Keratinocyte (primary cell): ENCODE measurements at regions not wholly inside any gene's neighbourhood (a gene's known extent, or its start where the extent isn't known, plus 50 kb on each side); places are given as distances from the start of the nearest gene placed in this dataset.

Experiments used
- DNase-seq: peaks from one replicate; pipeline ENCODE4 v3.0.0-alpha.2; 2011; ENCODE audit warnings: low read depth, missing footprints, low spot score
- FAIRE-seq: peaks from 2 replicates; lab custom pipeline; 2011; peaks lifted over from hg19 to GRCh38; lab: Jason Lieb, UNC
- H2AFZ ChIP-seq: 2 replicates; pipeline ENCODE4 v1.6.0; 2012; ENCODE audit warnings: low read length, control low read depth, inconsistent platforms; ENCODE audit not compliant: control insufficient read depth
- H3K27ac ChIP-seq: 2 replicates; pipeline ENCODE4 v1.5.1; 2011; ENCODE audit warnings: low read length; ENCODE audit not compliant: control insufficient read depth, insufficient read depth
- H3K27me3 ChIP-seq: 3 replicates; pipeline ENCODE4 v1.6.0; 2011; ENCODE audit warnings: low read length; ENCODE audit not compliant: control insufficient read depth, insufficient read depth; ENCODE audit errors: extremely low read depth
- H3K36me3 ChIP-seq, 2 experiments: 2 replicates in 1 of 2; 3 replicates in 1 of 2; pipeline ENCODE4 v1.5.1; 2011; ENCODE audit warnings: low read length in 2 of 2, mild to moderate bottlenecking in 1 of 2; ENCODE audit not compliant: control insufficient read depth in 2 of 2, insufficient read depth in 2 of 2; ENCODE audit errors: extremely low read depth in 1 of 2
- H3K4me1 ChIP-seq: 3 replicates; pipeline ENCODE4 v1.5.1; 2011; ENCODE audit warnings: low read length; ENCODE audit not compliant: control insufficient read depth, insufficient read depth; ENCODE audit errors: extremely low read depth
- H3K4me2 ChIP-seq: 3 replicates; pipeline ENCODE4 v1.6.0; 2011; ENCODE audit warnings: low read depth, low read length; ENCODE audit not compliant: control insufficient read depth, insufficient read depth; ENCODE audit errors: extremely low read depth
- H3K4me3 ChIP-seq, 3 experiments: fragments of 200-600 bp in 1 of 3; sonication (generic) in 1 of 3; 2 replicates in 2 of 3; 3 replicates in 1 of 3; pipeline ENCODE4 v1.5.1; 2011 to 2016; ENCODE audit warnings: low read length in 3 of 3, mild to moderate bottlenecking in 3 of 3, control low read depth in 2 of 3, inconsistent platforms in 1 of 3, low read depth in 1 of 3, mixed read lengths in 1 of 3, mixed run types in 1 of 3, moderate library complexity in 1 of 3; ENCODE audit not compliant: control insufficient read depth in 2 of 3, insufficient read depth in 2 of 3; ENCODE audit errors: extremely low read depth in 1 of 3
- H3K79me2 ChIP-seq: 2 replicates; pipeline ENCODE4 v1.6.0; 2012; ENCODE audit warnings: low read length; ENCODE audit not compliant: control insufficient read depth, insufficient read depth
- H3K9ac ChIP-seq: 3 replicates; pipeline ENCODE4 v1.6.0; 2011; ENCODE audit warnings: low read length; ENCODE audit not compliant: control insufficient read depth, insufficient read depth; ENCODE audit errors: extremely low read depth
- H3K9me1 ChIP-seq: 3 replicates; pipeline ENCODE4 v1.6.0; 2011; ENCODE audit warnings: low read length; ENCODE audit not compliant: control insufficient read depth, insufficient read depth; ENCODE audit errors: extremely low read depth
- H3K9me3 ChIP-seq: 2 replicates; pipeline ENCODE4 v1.5.1; 2012; ENCODE audit warnings: low read depth, low read length; ENCODE audit not compliant: control insufficient read depth
- H4K20me1 ChIP-seq: 3 replicates; pipeline ENCODE4 v1.6.0; 2011; ENCODE audit warnings: low read length; ENCODE audit not compliant: control insufficient read depth, insufficient read depth; ENCODE audit errors: extremely low read depth
- EZH2 ChIP-seq: IDR thresholded peaks from one replicate; pipeline ENCODE4 v1.6.1; 2012; ENCODE audit warnings: inconsistent platforms, mild to moderate bottlenecking, low read length, moderate library complexity
- dilution Hi-C: fragments of 300-500 bp; cut with MboI; formaldehyde crosslinking; loops from one replicate; pipeline ENCODE4 v1.7.0; 2020; ENCODE audit warnings: low sequenced_read_pairs; ENCODE audit not compliant: extremely low pct_ligation_motif_present
- TF ChIP-seq, protein P1 (sequence below), 3 experiments: IDR thresholded peaks in 1 of 3; conservative IDR thresholded peaks in 1 of 3; optimal IDR thresholded peaks in 1 of 3; 2 replicates in 2 of 3; 3 replicates in 1 of 3; pipeline versions ENCODE3 to v1.5.1; 2011; ENCODE audit warnings: low read length in 3 of 3, mild to moderate bottlenecking in 3 of 3, moderate library complexity in 2 of 3, control low read depth in 1 of 3, inconsistent platforms in 1 of 3; ENCODE audit not compliant: insufficient read depth in 2 of 3; ENCODE audit errors: extremely low read depth in 1 of 3

DNA sequence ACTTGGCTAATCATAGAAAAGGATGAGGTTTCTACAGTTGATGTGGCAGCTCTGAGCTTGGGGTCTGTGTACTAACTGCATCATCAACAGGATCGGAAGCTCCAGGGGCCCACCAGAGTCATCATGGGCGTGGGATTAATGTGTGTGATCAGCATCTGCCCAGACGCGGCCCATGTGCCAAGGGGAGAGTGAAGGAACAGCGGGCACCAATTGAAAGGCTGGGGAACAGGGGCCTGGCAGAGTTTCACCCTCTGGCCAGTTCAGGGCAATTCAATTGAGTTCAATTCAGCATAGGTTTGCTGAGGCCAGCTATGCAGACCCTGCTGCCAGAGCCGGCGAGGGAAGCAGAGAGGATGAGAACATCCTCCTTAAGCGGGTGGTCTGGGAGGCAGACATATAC is 260.0 kb upstream of the AJAP1 start:
- no peaks in the 10 kb centered on the region for H3K4me1 ChIP-seq
- H3K27me3 ChIP-seq = no peaks in the 10 kb centered on the region
- DNase-seq (no peak), FAIRE-seq (no peak)
- H3K27ac ChIP-seq = no peak overlapping the region
- no peaks in the 10 kb centered on the region for H3K79me2 ChIP-seq
- no peak overlapping the region for H2AFZ ChIP-seq
- H3K9ac ChIP-seq = no peak overlapping the region
- no peaks in the 10 kb centered on the region for H3K9me1 ChIP-seq
- dilution Hi-C loops = no loop called here
- no peak overlapping the region for H3K4me2 ChIP-seq
- no peaks in the 10 kb centered on the region for H4K20me1 ChIP-seq
- TF ChIP-seq, protein P1, sequence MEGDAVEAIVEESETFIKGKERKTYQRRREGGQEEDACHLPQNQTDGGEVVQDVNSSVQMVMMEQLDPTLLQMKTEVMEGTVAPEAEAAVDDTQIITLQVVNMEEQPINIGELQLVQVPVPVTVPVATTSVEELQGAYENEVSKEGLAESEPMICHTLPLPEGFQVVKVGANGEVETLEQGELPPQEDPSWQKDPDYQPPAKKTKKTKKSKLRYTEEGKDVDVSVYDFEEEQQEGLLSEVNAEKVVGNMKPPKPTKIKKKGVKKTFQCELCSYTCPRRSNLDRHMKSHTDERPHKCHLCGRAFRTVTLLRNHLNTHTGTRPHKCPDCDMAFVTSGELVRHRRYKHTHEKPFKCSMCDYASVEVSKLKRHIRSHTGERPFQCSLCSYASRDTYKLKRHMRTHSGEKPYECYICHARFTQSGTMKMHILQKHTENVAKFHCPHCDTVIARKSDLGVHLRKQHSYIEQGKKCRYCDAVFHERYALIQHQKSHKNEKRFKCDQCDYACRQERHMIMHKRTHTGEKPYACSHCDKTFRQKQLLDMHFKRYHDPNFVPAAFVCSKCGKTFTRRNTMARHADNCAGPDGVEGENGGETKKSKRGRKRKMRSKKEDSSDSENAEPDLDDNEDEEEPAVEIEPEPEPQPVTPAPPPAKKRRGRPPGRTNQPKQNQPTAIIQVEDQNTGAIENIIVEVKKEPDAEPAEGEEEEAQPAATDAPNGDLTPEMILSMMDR (optimal IDR thresholded peaks at IDR 0.05 in 1 of 3, IDR thresholded peaks at IDR 0.05 in 1 of 3, conservative IDR thresholded peaks at IDR 0.05 in 1 of 3; ENCODE audit: extremely low read depth in 1 of 3, insufficient read depth in 2 of 3, low read length in 3 of 3) = no peak
- no peak for TF ChIP-seq EZH2
- H3K9me3 ChIP-seq = peaks cover 2% of the 10 kb centered on the region
- H3K36me3 ChIP-seq = no peaks in the 10 kb centered on the region
- no peak overlapping the region for H3K4me3 ChIP-seq

DNA sequence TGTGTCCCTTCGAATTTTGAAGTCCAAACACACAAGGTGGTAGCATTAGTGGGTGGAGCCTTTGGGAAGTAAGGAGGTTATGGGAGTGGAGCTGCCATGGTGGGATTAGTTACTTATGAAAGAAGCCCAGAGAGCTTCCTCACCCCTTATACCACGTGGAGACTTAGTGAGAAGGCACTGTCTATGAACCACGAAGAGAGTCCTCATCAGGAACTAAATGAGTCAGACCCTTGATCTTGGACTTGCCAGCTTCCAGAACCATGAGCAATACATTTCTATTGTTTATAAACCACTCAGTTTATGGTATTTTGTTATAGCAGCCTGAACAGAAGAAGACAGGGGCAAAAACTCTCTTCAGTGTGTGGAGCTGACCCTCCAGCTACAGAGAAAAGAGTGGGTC is 259.3 kb upstream of the AJAP1 start:
- no peak overlapping the region for H3K4me2 ChIP-seq
- H3K27me3 ChIP-seq = no peaks in the 10 kb centered on the region
- no peak for FAIRE-seq
- H2AFZ ChIP-seq = no peak overlapping the region
- no peaks in the 10 kb centered on the region for H4K20me1 ChIP-seq
- dilution Hi-C loops = no loop called here
- no peaks in the 10 kb centered on the region for H3K79me2 ChIP-seq
- no peak overlapping the region for H3K9ac ChIP-seq
- H3K4me1 ChIP-seq = no peaks in the 10 kb centered on the region
- no peak overlapping the region for H3K27ac ChIP-seq
- H3K36me3 ChIP-seq = no peaks in the 10 kb centered on the region
- peaks cover 4% of the 10 kb centered on the region for H3K9me3 ChIP-seq
- TF ChIP-seq, protein P1 (optimal IDR thresholded peaks at IDR 0.05 in 1 of 3, IDR thresholded peaks at IDR 0.05 in 1 of 3, conservative IDR thresholded peaks at IDR 0.05 in 1 of 3; ENCODE audit: extremely low read depth in 1 of 3, insufficient read depth in 2 of 3, low read length in 3 of 3) = no peak
- no peak for TF ChIP-seq EZH2
- no peak for DNase-seq
- H3K9me1 ChIP-seq = no peaks in the 10 kb centered on the region
- no peak overlapping the region for H3K4me3 ChIP-seq
